Smooth muscle cell (in vitro differentiated cells): ENCODE measurements at regions not wholly inside any gene's neighbourhood (a gene's known extent, or its start where the extent isn't known, plus 50 kb on each side); places are given as distances from the start of the nearest gene placed in this dataset.

Experiments
- DNase-seq: peaks from one replicate; lab custom pipeline; 2025; ENCODE audit not compliant: unreplicated experiment; lab: John Stamatoyannopoulos, UW
- H2AFZ ChIP-seq: fragments of 200-600 bp; sonication (generic); 2 replicates; pipeline ENCODE4 v1.6.0; 2016; ENCODE audit warnings: antibody characterized with exemption, low read depth, mild to moderate bottlenecking
- H3F3A ChIP-seq: fragments of 200-600 bp; sonication (generic); 2 replicates; pipeline ENCODE4 v1.6.0; 2017; ENCODE audit warnings: antibody characterized with exemption, low read depth
- H3K27ac ChIP-seq: fragments of 200-600 bp; sonication (generic); 2 replicates; pipeline ENCODE4 v1.5.1; 2016; ENCODE audit warnings: low read depth, mild to moderate bottlenecking
- H3K27me3 ChIP-seq: fragments of 200-600 bp; sonication (generic); 2 replicates; pipeline ENCODE4 v1.6.1; 2016; ENCODE audit warnings: low read depth, mild to moderate bottlenecking
- H3K36me3 ChIP-seq: fragments of 200-600 bp; sonication (generic); 2 replicates; pipeline ENCODE4 v1.5.1; 2016; ENCODE audit warnings: low read depth
- H3K4me1 ChIP-seq: fragments of 200-600 bp; sonication (generic); 2 replicates; pipeline ENCODE4 v1.5.1; 2016; ENCODE audit warnings: low read depth
- H3K4me2 ChIP-seq: fragments of 200-600 bp; sonication (generic); 2 replicates; pipeline ENCODE4 v1.6.0; 2016; ENCODE audit warnings: mild to moderate bottlenecking
- H3K4me3 ChIP-seq: fragments of 200-600 bp; sonication (generic); 2 replicates; pipeline ENCODE4 v1.5.1; 2016; ENCODE audit warnings: mild to moderate bottlenecking
- H3K79me2 ChIP-seq: fragments of 200-600 bp; sonication (generic); 2 replicates; pipeline ENCODE4 v1.6.0; 2016; ENCODE audit warnings: low read depth, mild to moderate bottlenecking
- H3K9ac ChIP-seq: fragments of 200-600 bp; sonication (generic); 2 replicates; pipeline ENCODE4 v1.6.0; 2016; ENCODE audit warnings: low read depth
- H3K9me3 ChIP-seq: fragments of 200-600 bp; sonication (generic); replicated peaks from 2 replicates; pipeline ENCODE4 v1.5.1; 2016; ENCODE audit warnings: low read depth
- H4K20me1 ChIP-seq: fragments of 200-600 bp; sonication (generic); 2 replicates; pipeline ENCODE4 v1.6.0; 2016; ENCODE audit warnings: low read depth
- CTCF ChIP-seq: fragments of 200-600 bp; sonication (generic); IDR thresholded peaks from 2 replicates; pipeline ENCODE4 v1.5.1; 2017; ENCODE audit warnings: borderline replicate concordance, mild to moderate bottlenecking, antibody characterized with exemption; ENCODE audit not compliant: insufficient read depth, poor library complexity, severe bottlenecking
- WGBS: methylation state at CpG from one replicate; pipeline ENCODE4 v1.1.7; 2016; ENCODE audit warnings: low lambda C conversion rate; 5-methylcytosine and 5-hydroxymethylcytosine counted together

GRCh38 chr14:54102051-54102456, 145.4 kb upstream of the BMP4 start:
- no peak overlapping the region for H3K9ac ChIP-seq
- TF ChIP-seq CTCF = no peak
- no peak overlapping the region for H3K4me2 ChIP-seq
- 84% methylated on average over 4 of the region's 4 CpGs for WGBS
- H4K20me1 ChIP-seq = no peaks in the 10 kb centered on the region
- no peaks in the 10 kb centered on the region for H3K36me3 ChIP-seq
- H3K79me2 ChIP-seq = no peaks in the 10 kb centered on the region
- no peaks in the 10 kb centered on the region for H3K9me3 ChIP-seq
- H3K27ac ChIP-seq = no peak overlapping the region
- no peaks in the 10 kb centered on the region for H3K27me3 ChIP-seq
- no peak overlapping the region for H3K4me3 ChIP-seq
- peaks cover 2% of the 10 kb centered on the region for H3K4me1 ChIP-seq
- no peak for DNase-seq
- H2AFZ ChIP-seq = no peak overlapping the region
- no peaks in the 10 kb centered on the region for H3F3A ChIP-seq

GRCh38 chr14:54102530-54102929, 145.9 kb upstream of the BMP4 start:
- H3K79me2 ChIP-seq = no peaks in the 10 kb centered on the region
- TF ChIP-seq CTCF = no peak
- H3K36me3 ChIP-seq = no peaks in the 10 kb centered on the region
- no peaks in the 10 kb centered on the region for H3K27me3 ChIP-seq
- no peak overlapping the region for H3K9ac ChIP-seq
- no peak overlapping the region for H3K4me2 ChIP-seq
- H3K4me1 ChIP-seq = peaks cover 6% of the 10 kb centered on the region
- no peak overlapping the region for H2AFZ ChIP-seq
- H3K27ac ChIP-seq = no peak overlapping the region
- H4K20me1 ChIP-seq = no peaks in the 10 kb centered on the region
- H3K4me3 ChIP-seq = no peak overlapping the region
- H3K9me3 ChIP-seq = no peaks in the 10 kb centered on the region
- no peak for DNase-seq
- H3F3A ChIP-seq = no peaks in the 10 kb centered on the region

- peaks cover 6% of the 10 kb centered on the region for H3K4me1 ChIP-seq
- H3K9me3 ChIP-seq = no peaks in the 10 kb centered on the region
- H3K4me2 ChIP-seq = no peak overlapping the region
- no peak for DNase-seq
- no peaks in the 10 kb centered on the region for H3K36me3 ChIP-seq
- no peak overlapping the region for H2AFZ ChIP-seq
- H3K27ac ChIP-seq = no peak overlapping the region
- H3K4me3 ChIP-seq = no peak overlapping the region
- peaks cover 7% of the 10 kb centered on the region for H3F3A ChIP-seq
- 74% methylated on average over 3 of the region's 3 CpGs for WGBS
- no peak overlapping the region for H3K9ac ChIP-seq
- H3K27me3 ChIP-seq = no peaks in the 10 kb centered on the region
- TF ChIP-seq CTCF = no peak
- H4K20me1 ChIP-seq = no peaks in the 10 kb centered on the region
- no peaks in the 10 kb centered on the region for H3K79me2 ChIP-seq
Measured at GRCh38 chr14:54104601-54105145, 148.0 kb upstream of the BMP4 start.

- Histone ChIP-seq H3K9me3 (no peaks in the 10 kb centered on the region), H3K4me3 (no peak overlapping the region), H4K20me1 (no peaks in the 10 kb centered on the region), H2AFZ (no peak overlapping the region), H3K27me3 (no peaks in the 10 kb centered on the region), H3K4me2 (no peak overlapping the region), H3K4me1 (peaks cover 6% of the 10 kb centered on the region), H3F3A (peaks cover 7% of the 10 kb centered on the region), H3K9ac (no peak overlapping the region), H3K79me2 (no peaks in the 10 kb centered on the region), H3K36me3 (no peaks in the 10 kb centered on the region), H3K27ac (no peak overlapping the region)
- no peak for TF ChIP-seq CTCF
- DNase-seq = no peak
- WGBS = 98% methylated on average over 2 of the region's 2 CpGs
Measured at GRCh38 chr14:54105406-54105805, 148.8 kb upstream of the BMP4 start.
